ENCODE measurements at regions not wholly inside any gene's neighbourhood (a gene's known extent, or its start where the extent isn't known, plus 50 kb on each side); places are given as distances from the start of the nearest gene placed in this dataset.

DNA sequence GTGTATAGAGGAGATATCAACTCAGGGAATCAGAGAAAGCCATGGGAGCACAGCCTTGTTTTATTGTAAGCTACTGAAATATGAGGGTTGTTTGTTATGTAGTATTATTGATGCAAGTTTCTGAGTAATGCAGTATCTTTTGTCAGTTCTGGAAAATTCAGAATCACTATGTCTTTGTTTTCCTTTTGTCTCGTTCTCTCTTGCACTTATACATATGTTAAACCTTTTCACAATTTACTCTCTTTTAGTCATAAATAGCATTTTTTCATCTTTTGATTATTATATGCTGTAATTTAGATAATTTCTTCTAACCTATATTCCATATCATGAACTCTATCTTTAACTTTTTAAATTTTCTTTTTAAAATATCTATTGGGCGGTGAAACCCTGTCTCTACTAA, 85.0 kb upstream of the COL3A1 start:
- CTCF ChIA-PET: no interaction called here
- Histone ChIP-seq H3K9me3 (ENCODE audit: control insufficient read depth, insufficient read depth, low read depth, low read length) (no peaks in the 10 kb centered on the region), H3K4me1 (ENCODE audit: control insufficient read depth, insufficient read depth, low read length) (peaks cover under 1% of the 10 kb centered on the region; the same call in 1 of the 2 replicates), H3K27ac (ENCODE audit: extremely low read depth, low read depth, low read length) (no peak overlapping the region), H3K36me3 (ENCODE audit: control insufficient read depth in 2 of 2, insufficient read depth in 1 of 2, low read length in 2 of 2) (no peaks in the 10 kb centered on the region), H3K4me3 (ENCODE audit: low read depth, low read length) (no peak overlapping the region)
- TF ChIP-seq ZNF133 (tag by site-specific recombination; IDR thresholded peaks at IDR 0.05) (peak; percentile 91), ZNF324 (tag by site-specific recombination; IDR thresholded peaks at IDR 0.05) (no peak)
- TF ChIP-seq, protein P1, sequence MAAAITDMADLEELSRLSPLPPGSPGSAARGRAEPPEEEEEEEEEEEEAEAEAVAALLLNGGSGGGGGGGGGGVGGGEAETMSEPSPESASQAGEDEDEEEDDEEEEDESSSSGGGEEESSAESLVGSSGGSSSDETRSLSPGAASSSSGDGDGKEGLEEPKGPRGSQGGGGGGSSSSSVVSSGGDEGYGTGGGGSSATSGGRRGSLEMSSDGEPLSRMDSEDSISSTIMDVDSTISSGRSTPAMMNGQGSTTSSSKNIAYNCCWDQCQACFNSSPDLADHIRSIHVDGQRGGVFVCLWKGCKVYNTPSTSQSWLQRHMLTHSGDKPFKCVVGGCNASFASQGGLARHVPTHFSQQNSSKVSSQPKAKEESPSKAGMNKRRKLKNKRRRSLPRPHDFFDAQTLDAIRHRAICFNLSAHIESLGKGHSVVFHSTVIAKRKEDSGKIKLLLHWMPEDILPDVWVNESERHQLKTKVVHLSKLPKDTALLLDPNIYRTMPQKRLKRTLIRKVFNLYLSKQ (tag by site-specific recombination; IDR thresholded peaks at IDR 0.05; ENCODE audit: borderline replicate concordance): no peak
- POLR2A ChIA-PET: no interaction called here

DNA sequence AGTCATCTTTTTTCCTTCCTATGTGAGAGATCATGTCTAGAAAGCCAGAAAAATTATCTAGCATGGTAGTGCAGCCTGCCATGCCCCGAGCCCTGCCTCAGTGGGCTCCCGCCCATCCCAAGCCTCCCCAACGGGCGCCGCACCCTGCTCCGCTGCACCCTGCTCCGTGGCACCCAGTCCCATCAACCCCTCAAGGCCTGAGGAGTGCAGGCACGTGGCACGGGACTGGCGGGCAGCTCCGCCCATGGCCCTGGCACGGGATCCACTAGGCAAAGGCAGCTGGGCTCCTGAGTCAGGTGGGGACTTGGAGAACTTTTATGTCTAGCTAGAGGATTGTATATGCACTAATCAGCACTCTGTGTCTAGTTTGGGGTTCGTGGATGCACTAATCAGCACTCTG, 83.4 kb upstream of the COL3A1 start:
- POLR2A ChIA-PET: no interaction called here
- H3K36me3 ChIP-seq (ENCODE audit: control insufficient read depth in 2 of 2, insufficient read depth in 1 of 2, low read length in 2 of 2): no peaks in the 10 kb centered on the region
- H3K9me3 ChIP-seq (ENCODE audit: control insufficient read depth, insufficient read depth, low read depth, low read length): no peaks in the 10 kb centered on the region
- H3K27ac ChIP-seq (ENCODE audit: extremely low read depth, low read depth, low read length): no peak overlapping the region
- CTCF ChIA-PET: no interaction called here
- no peak for TF ChIP-seq ZSCAN23 (tag by site-specific recombination; IDR thresholded peaks at IDR 0.05)
- no peak for TF ChIP-seq KLF16 (tag by site-specific recombination; IDR thresholded peaks at IDR 0.05)
- no peak for TF ChIP-seq OSR2 (tag by site-specific recombination; IDR thresholded peaks at IDR 0.05)
- no peak for TF ChIP-seq ZNF514 (tag by site-specific recombination; IDR thresholded peaks at IDR 0.05)
- no peak for TF ChIP-seq ZNF133 (tag by site-specific recombination; IDR thresholded peaks at IDR 0.05)
- no peak for TF ChIP-seq IKZF3 (tag by site-specific recombination; IDR thresholded peaks at IDR 0.05)
- TF ChIP-seq ZNF174 (tag by site-specific recombination; IDR thresholded peaks at IDR 0.05): no peak
- TF ChIP-seq, protein P2, sequence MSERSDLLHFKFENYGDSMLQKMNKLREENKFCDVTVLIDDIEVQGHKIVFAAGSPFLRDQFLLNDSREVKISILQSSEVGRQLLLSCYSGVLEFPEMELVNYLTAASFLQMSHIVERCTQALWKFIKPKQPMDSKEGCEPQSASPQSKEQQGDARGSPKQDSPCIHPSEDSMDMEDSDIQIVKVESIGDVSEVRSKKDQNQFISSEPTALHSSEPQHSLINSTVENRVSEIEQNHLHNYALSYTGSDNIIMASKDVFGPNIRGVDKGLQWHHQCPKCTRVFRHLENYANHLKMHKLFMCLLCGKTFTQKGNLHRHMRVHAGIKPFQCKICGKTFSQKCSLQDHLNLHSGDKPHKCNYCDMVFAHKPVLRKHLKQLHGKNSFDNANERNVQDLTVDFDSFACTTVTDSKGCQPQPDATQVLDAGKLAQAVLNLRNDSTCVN (tag by site-specific recombination; optimal IDR thresholded peaks at IDR 0.05): no peak
- TF ChIP-seq, protein P3, sequence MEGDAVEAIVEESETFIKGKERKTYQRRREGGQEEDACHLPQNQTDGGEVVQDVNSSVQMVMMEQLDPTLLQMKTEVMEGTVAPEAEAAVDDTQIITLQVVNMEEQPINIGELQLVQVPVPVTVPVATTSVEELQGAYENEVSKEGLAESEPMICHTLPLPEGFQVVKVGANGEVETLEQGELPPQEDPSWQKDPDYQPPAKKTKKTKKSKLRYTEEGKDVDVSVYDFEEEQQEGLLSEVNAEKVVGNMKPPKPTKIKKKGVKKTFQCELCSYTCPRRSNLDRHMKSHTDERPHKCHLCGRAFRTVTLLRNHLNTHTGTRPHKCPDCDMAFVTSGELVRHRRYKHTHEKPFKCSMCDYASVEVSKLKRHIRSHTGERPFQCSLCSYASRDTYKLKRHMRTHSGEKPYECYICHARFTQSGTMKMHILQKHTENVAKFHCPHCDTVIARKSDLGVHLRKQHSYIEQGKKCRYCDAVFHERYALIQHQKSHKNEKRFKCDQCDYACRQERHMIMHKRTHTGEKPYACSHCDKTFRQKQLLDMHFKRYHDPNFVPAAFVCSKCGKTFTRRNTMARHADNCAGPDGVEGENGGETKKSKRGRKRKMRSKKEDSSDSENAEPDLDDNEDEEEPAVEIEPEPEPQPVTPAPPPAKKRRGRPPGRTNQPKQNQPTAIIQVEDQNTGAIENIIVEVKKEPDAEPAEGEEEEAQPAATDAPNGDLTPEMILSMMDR (tag by site-specific recombination; IDR thresholded peaks at IDR 0.05): no peak
- TF ChIP-seq, protein P4, sequence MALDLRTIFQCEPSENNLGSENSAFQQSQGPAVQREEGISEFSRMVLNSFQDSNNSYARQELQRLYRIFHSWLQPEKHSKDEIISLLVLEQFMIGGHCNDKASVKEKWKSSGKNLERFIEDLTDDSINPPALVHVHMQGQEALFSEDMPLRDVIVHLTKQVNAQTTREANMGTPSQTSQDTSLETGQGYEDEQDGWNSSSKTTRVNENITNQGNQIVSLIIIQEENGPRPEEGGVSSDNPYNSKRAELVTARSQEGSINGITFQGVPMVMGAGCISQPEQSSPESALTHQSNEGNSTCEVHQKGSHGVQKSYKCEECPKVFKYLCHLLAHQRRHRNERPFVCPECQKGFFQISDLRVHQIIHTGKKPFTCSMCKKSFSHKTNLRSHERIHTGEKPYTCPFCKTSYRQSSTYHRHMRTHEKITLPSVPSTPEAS (tag by site-specific recombination; IDR thresholded peaks at IDR 0.05): no peak
- TF ChIP-seq ZXDB (tag by site-specific recombination; IDR thresholded peaks at IDR 0.05): no peak
- no peak for TF ChIP-seq KLF1 (tag by site-specific recombination; IDR thresholded peaks at IDR 0.05)
- TF ChIP-seq GLIS2 (tag by site-specific recombination; IDR thresholded peaks at IDR 0.05): no peak
- no peak for TF ChIP-seq ZNF521 (tag by site-specific recombination; IDR thresholded peaks at IDR 0.05)
- TF ChIP-seq ZNF792 (tag by site-specific recombination; IDR thresholded peaks at IDR 0.05): no peak
- TF ChIP-seq REPIN1 (tag by site-specific recombination; IDR thresholded peaks at IDR 0.05; ENCODE audit: low read depth): no peak
- TF ChIP-seq ZNF274 (IDR thresholded peaks at IDR 0.05; ENCODE audit: low read length): no peak
- TF ChIP-seq ZNF274 (tag by site-specific recombination; IDR thresholded peaks at IDR 0.05; ENCODE audit: borderline replicate concordance): no peak
- TF ChIP-seq, protein P5, sequence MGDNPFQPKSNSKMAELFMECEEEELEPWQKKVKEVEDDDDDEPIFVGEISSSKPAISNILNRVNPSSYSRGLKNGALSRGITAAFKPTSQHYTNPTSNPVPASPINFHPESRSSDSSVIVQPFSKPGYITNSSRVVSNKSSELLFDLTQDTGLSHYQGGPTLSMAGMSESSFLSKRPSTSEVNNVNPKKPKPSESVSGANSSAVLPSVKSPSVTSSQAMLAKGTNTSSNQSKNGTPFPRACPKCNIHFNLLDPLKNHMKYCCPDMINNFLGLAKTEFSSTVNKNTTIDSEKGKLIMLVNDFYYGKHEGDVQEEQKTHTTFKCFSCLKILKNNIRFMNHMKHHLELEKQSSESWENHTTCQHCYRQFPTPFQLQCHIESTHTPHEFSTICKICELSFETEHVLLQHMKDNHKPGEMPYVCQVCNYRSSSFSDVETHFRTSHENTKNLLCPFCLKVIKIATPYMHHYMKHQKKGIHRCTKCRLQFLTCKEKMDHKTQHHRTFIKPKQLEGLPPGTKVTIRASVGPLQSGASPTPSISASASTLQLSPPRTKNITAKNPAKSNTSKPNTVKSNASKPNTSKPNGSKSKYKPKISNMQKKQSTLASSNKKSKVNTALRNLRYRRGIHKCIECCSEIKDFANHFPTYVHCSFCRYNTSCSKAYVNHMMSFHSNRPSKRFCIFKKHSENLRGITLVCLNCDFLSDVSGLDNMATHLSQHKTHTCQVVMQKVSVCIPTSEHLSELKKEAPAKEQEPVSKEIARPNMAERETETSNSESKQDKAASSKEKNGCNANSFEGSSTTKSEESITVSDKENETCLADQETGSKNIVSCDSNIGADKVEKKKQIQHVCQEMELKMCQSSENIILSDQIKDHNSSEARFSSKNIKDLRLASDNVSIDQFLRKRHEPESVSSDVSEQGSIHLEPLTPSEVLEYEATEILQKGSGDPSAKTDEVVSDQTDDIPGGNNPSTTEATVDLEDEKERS (tag by site-specific recombination; IDR thresholded peaks at IDR 0.05): no peak
- TF ChIP-seq SP7 (tag by site-specific recombination; IDR thresholded peaks at IDR 0.05): no peak
- no peak for TF ChIP-seq ZNF549 (tag by site-specific recombination; IDR thresholded peaks at IDR 0.05)
- H3K4me3 ChIP-seq (ENCODE audit: low read depth, low read length): no peak overlapping the region
- H3K4me1 ChIP-seq (ENCODE audit: control insufficient read depth, insufficient read depth, low read length): no peaks in the 10 kb centered on the region
